GM23338 (cell line): ENCODE measurements at regions not wholly inside any gene's neighbourhood (a gene's known extent, or its start where the extent isn't known, plus 50 kb on each side); places are given as distances from the start of the nearest gene placed in this dataset.

Experiments
- ATAC-seq: fragments of 200-7000 bp; cut with Tn5 transposase; 3 replicates; pipeline ENCODE4 v1.9.1; 2020
- DNase-seq: peaks from one replicate; pipeline ENCODE4 v3.0.0-alpha.2; 2015; ENCODE audit warnings: low spot score
- H2AFZ ChIP-seq: fragments of 200-600 bp; sonication (generic); 2 replicates; pipeline ENCODE4 v1.8.0; 2016; ENCODE audit warnings: antibody characterized with exemption, mild to moderate bottlenecking, moderate library complexity
- H3F3A ChIP-seq: fragments of 200-600 bp; sonication (generic); replicated peaks from 2 replicates; pipeline ENCODE4 v1.8.0; 2017; ENCODE audit warnings: antibody characterized with exemption, mixed run types, low read depth
- H3K27ac ChIP-seq: fragments of 200-600 bp; sonication (generic); 2 replicates; pipeline ENCODE4 v1.6.1; 2016; ENCODE audit warnings: low read depth
- H3K27me3 ChIP-seq: fragments of 200-600 bp; sonication (generic); 2 replicates; pipeline ENCODE4 v1.8.0; 2016; ENCODE audit warnings: mild to moderate bottlenecking, mixed run types, moderate library complexity; ENCODE audit not compliant: insufficient read depth
- H3K36me3 ChIP-seq: fragments of 200-600 bp; sonication (generic); 2 replicates; pipeline ENCODE4 v1.8.0; 2016; ENCODE audit warnings: mild to moderate bottlenecking; ENCODE audit not compliant: insufficient read depth
- H3K4me1 ChIP-seq: fragments of 200-600 bp; sonication (generic); 2 replicates; pipeline ENCODE4 v1.8.0; 2016; ENCODE audit warnings: mild to moderate bottlenecking, moderate library complexity; ENCODE audit not compliant: insufficient read depth
- H3K4me2 ChIP-seq: fragments of 200-600 bp; sonication (generic); 2 replicates; pipeline ENCODE4 v1.7.1; 2017; ENCODE audit warnings: mixed run types
- H3K4me3 ChIP-seq: fragments of 200-600 bp; sonication (generic); 2 replicates; pipeline ENCODE4 v1.6.1; 2016; ENCODE audit warnings: mixed run types
- H3K79me2 ChIP-seq: fragments of 200-600 bp; sonication (generic); replicated peaks from 2 replicates; pipeline ENCODE4 v1.8.0; 2017; ENCODE audit warnings: mild to moderate bottlenecking; ENCODE audit not compliant: insufficient read depth
- H3K9me2 ChIP-seq: fragments of 200-600 bp; sonication (generic); 2 replicates; pipeline ENCODE4 v1.8.0; 2017; ENCODE audit not compliant: insufficient read depth
- H4K20me1 ChIP-seq: fragments of 200-600 bp; sonication (generic); replicated peaks from 2 replicates; pipeline ENCODE4 v1.8.0; 2017; ENCODE audit warnings: mild to moderate bottlenecking; ENCODE audit not compliant: insufficient read depth
- H3K27ac Mint-ChIP-seq: 2 replicates; pipeline ENCODE4 v1.8.0; 2020; ENCODE audit warnings: inconsistent platforms, mild to moderate bottlenecking, moderate library complexity, mixed read lengths
- H3K27me3 Mint-ChIP-seq: 3 replicates; pipeline ENCODE4 v1.8.0; 2022; ENCODE audit warnings: low read depth, mild to moderate bottlenecking, moderate library complexity, mixed read lengths, inconsistent platforms; ENCODE audit not compliant: insufficient read depth, poor library complexity
- H3K36me3 Mint-ChIP-seq: 3 replicates; pipeline ENCODE4 v1.8.0; 2021; ENCODE audit warnings: low read depth, mild to moderate bottlenecking, inconsistent platforms, moderate library complexity, mixed read lengths
- H3K4me1 Mint-ChIP-seq: 3 replicates; pipeline ENCODE4 v1.8.0; 2020; ENCODE audit warnings: mild to moderate bottlenecking, inconsistent platforms, mixed read lengths
- H3K4me3 Mint-ChIP-seq: 3 replicates; pipeline ENCODE4 v1.8.0; 2021; ENCODE audit warnings: moderate library complexity, mild to moderate bottlenecking, inconsistent platforms, mixed read lengths
- H3K9me3 Mint-ChIP-seq: 3 replicates; pipeline ENCODE4 v1.8.0; 2020; ENCODE audit warnings: moderate library complexity, mild to moderate bottlenecking, inconsistent platforms, mixed read lengths
- EZH2phosphoT487 ChIP-seq: fragments of 200-600 bp; sonication (generic); IDR thresholded peaks from one replicate; pipeline ENCODE4 v1.8.1; 2018; ENCODE audit warnings: antibody characterized with exemption; ENCODE audit not compliant: unreplicated experiment
- JUNB ChIP-seq: IDR thresholded peaks from one replicate; pipeline ENCODE4 v1.6.1; 2016; ENCODE audit warnings: antibody characterized with exemption; ENCODE audit not compliant: unreplicated experiment
- NANOG ChIP-seq: IDR thresholded peaks from 2 replicates; pipeline ENCODE4 v1.6.1; 2016; ENCODE audit warnings: antibody characterized with exemption, borderline replicate concordance
- POLR2AphosphoS5 ChIP-seq: IDR thresholded peaks from 2 replicates; pipeline ENCODE4 v1.6.1; 2016; ENCODE audit warnings: antibody characterized with exemption, low read depth
- STAT1 ChIP-seq: IDR thresholded peaks from one replicate; pipeline ENCODE4 v1.6.1; 2016; ENCODE audit warnings: antibody characterized with exemption; ENCODE audit not compliant: unreplicated experiment
- ZNF331 ChIP-seq: fragments of 250-450 bp; sonication (Bioruptor Pico); IDR thresholded peaks from 2 replicates; pipeline ENCODE4 v1.5.0; 2020; ENCODE audit warnings: low read depth, mild to moderate bottlenecking, moderate library complexity
- TF ChIP-seq, protein P1 (sequence below): IDR thresholded peaks from one replicate; pipeline ENCODE4 v1.6.1; 2018; ENCODE audit warnings: antibody characterized with exemption; ENCODE audit not compliant: unreplicated experiment
- TF ChIP-seq, protein P2 (sequence below): IDR thresholded peaks from 2 replicates; pipeline ENCODE4 v1.6.1; 2016; ENCODE audit warnings: antibody characterized with exemption
- TF ChIP-seq, protein P3 (sequence below), 2 experiments: fragments of 200-600 bp in 1 of 2; sonication (generic) in 1 of 2; conservative IDR thresholded peaks; 2 replicates each; pipeline versions ENCODE4 v1.5.1 to v1.6.1; 2016 to 2017; ENCODE audit warnings: antibody characterized with exemption in 2 of 2, low read depth in 2 of 2, mild to moderate bottlenecking in 2 of 2, moderate library complexity in 1 of 2

DNA sequence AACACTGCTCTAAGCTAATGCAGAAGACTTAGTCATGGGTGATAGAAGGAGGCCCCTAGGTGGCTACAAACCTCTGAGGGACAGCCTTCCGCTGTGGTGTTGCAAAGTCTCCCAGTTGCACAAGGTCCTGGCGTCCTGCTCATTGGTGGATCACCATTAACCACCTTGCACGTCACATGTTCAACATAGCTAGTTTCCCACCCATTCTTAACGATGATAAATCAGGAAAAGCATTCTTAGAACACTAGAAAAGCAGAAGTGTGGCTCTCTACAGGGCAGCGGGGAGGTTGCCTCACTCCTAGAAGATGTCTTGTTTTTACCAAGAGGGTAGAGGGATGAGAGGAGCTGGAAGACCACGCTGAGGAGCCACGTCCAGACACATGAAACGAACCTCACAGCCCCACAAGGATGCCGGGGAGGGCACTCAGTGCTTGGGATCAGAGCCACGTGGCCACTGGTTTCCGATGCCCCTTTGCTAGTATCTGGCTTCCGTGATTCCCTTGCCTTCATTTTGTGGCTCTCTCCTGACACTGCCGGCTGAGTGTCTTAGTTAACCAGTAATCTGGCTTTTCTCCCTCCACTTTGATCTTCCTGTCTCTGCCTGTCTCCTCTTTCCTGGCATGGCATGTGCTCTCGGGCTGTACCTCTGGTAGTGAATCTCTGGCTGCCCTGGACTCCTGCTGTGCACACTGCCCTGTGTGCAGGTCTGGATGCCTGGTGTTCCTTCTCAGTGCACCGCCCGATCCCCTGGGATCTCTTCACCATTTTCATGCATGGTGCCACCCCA is 91.4 kb upstream of the NEDD9 start:
- Histone ChIP-seq H3K27ac (no peak overlapping the region), H2AFZ (no peak overlapping the region), H3K4me3 (no peak overlapping the region), H3K79me2 (no peaks in the 10 kb centered on the region), H3K9me2 (no peaks in the 10 kb centered on the region), H3K36me3 (no peaks in the 10 kb centered on the region), H3F3A (no peaks in the 10 kb centered on the region), H4K20me1 (no peaks in the 10 kb centered on the region), H3K27me3 (no peaks in the 10 kb centered on the region), H3K4me2 (no peak overlapping the region), H3K4me1 (peaks cover 12% of the 10 kb centered on the region; the same call in 1 of the 2 replicates)
- peaks cover 9% of the 10 kb centered on the region for H3K4me1 Mint-ChIP-seq
- no peak for ATAC-seq
- H3K27me3 Mint-ChIP-seq: peaks cover 7% of the 10 kb centered on the region
- no peak overlapping the region for H3K27ac Mint-ChIP-seq
- no peaks in the 10 kb centered on the region for H3K36me3 Mint-ChIP-seq
- no peak for DNase-seq
- no peak overlapping the region for H3K4me3 Mint-ChIP-seq
- no peaks in the 10 kb centered on the region; the same call in 2 of the 3 replicates for H3K9me3 Mint-ChIP-seq
- TF ChIP-seq EZH2phosphoT487: no peak
- TF ChIP-seq ZNF331: no peak
- TF ChIP-seq JUNB: no peak
- TF ChIP-seq, protein P1, sequence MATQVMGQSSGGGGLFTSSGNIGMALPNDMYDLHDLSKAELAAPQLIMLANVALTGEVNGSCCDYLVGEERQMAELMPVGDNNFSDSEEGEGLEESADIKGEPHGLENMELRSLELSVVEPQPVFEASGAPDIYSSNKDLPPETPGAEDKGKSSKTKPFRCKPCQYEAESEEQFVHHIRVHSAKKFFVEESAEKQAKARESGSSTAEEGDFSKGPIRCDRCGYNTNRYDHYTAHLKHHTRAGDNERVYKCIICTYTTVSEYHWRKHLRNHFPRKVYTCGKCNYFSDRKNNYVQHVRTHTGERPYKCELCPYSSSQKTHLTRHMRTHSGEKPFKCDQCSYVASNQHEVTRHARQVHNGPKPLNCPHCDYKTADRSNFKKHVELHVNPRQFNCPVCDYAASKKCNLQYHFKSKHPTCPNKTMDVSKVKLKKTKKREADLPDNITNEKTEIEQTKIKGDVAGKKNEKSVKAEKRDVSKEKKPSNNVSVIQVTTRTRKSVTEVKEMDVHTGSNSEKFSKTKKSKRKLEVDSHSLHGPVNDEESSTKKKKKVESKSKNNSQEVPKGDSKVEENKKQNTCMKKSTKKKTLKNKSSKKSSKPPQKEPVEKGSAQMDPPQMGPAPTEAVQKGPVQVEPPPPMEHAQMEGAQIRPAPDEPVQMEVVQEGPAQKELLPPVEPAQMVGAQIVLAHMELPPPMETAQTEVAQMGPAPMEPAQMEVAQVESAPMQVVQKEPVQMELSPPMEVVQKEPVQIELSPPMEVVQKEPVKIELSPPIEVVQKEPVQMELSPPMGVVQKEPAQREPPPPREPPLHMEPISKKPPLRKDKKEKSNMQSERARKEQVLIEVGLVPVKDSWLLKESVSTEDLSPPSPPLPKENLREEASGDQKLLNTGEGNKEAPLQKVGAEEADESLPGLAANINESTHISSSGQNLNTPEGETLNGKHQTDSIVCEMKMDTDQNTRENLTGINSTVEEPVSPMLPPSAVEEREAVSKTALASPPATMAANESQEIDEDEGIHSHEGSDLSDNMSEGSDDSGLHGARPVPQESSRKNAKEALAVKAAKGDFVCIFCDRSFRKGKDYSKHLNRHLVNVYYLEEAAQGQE: no peak
- no peak for TF ChIP-seq NANOG
- TF ChIP-seq, protein P2, sequence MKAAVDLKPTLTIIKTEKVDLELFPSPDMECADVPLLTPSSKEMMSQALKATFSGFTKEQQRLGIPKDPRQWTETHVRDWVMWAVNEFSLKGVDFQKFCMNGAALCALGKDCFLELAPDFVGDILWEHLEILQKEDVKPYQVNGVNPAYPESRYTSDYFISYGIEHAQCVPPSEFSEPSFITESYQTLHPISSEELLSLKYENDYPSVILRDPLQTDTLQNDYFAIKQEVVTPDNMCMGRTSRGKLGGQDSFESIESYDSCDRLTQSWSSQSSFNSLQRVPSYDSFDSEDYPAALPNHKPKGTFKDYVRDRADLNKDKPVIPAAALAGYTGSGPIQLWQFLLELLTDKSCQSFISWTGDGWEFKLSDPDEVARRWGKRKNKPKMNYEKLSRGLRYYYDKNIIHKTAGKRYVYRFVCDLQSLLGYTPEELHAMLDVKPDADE: no peak
- no peak for TF ChIP-seq STAT1
- TF ChIP-seq, protein P3, sequence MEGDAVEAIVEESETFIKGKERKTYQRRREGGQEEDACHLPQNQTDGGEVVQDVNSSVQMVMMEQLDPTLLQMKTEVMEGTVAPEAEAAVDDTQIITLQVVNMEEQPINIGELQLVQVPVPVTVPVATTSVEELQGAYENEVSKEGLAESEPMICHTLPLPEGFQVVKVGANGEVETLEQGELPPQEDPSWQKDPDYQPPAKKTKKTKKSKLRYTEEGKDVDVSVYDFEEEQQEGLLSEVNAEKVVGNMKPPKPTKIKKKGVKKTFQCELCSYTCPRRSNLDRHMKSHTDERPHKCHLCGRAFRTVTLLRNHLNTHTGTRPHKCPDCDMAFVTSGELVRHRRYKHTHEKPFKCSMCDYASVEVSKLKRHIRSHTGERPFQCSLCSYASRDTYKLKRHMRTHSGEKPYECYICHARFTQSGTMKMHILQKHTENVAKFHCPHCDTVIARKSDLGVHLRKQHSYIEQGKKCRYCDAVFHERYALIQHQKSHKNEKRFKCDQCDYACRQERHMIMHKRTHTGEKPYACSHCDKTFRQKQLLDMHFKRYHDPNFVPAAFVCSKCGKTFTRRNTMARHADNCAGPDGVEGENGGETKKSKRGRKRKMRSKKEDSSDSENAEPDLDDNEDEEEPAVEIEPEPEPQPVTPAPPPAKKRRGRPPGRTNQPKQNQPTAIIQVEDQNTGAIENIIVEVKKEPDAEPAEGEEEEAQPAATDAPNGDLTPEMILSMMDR (conservative IDR thresholded peaks at IDR 0.05; ENCODE audit: low read depth in 2 of 2): no peak
- TF ChIP-seq POLR2AphosphoS5: no peak
